ENCODE measurements at regions not wholly inside any gene's neighbourhood (a gene's known extent, or its start where the extent isn't known, plus 50 kb on each side); places are given as distances from the start of the nearest gene placed in this dataset.

GRCh38 chr7:347001-347590, 57.1 kb downstream of the FOXL3 start:
- FAIRE-seq (no peak), DNase-seq (ENCODE audit: low read depth, low spot score) (no peak)
- BruUV-seq (replicated peaks), result no TSS peak
- H3K4me3 ChIP-seq (replicated peaks in 1 of 3; ENCODE audit: insufficient read depth in 1 of 3, low read depth in 1 of 3, low read length in 3 of 3), result no peak overlapping the region
- no peak overlapping the region for H2AFZ ChIP-seq (ENCODE audit: low read depth, low read length)
- H3K9me1 ChIP-seq (replicated peaks; ENCODE audit: control insufficient read depth, extremely low read depth, insufficient read depth, low read length), result no peaks in the 10 kb centered on the region
- intact Hi-C loops (cut with micrococcal nuclease) (no loop called here), dilution Hi-C loops (cut with MboI; ENCODE audit: extremely low pct_ligation_motif_present, low sequenced_read_pairs) (no loop called here)
- no peaks in the 10 kb centered on the region for H3K9me3 ChIP-seq (replicated peaks; ENCODE audit: control insufficient read depth, insufficient read depth, low read length)
- no peaks in the 10 kb centered on the region for H3K79me2 ChIP-seq (ENCODE audit: control insufficient read depth, insufficient read depth, low read length)
- ChIA-PET CTCF (no interaction called here), POLR2A (no interaction called here)
- H3K4me2 ChIP-seq (ENCODE audit: insufficient read depth, low read length), result no peak overlapping the region
- no peaks in the 10 kb centered on the region for H3K27me3 ChIP-seq (ENCODE audit: control insufficient read depth in 2 of 2, insufficient read depth in 2 of 2, low read length in 2 of 2)
- TF ChIP-seq MYC (IDR thresholded peaks at IDR 0.05; ENCODE audit: low read depth, low read length), result no peak
- no peak for TF ChIP-seq JUN (IDR thresholded peaks at IDR 0.05; ENCODE audit: borderline replicate concordance, insufficient read depth, insufficient read length, low read depth)
- TF ChIP-seq POLR2A (IDR thresholded peaks at IDR 0.05; ENCODE audit: low read depth, low read length), result no peak
- TF ChIP-seq EZH2 (IDR thresholded peaks at IDR 0.05; ENCODE audit: borderline replicate concordance, low read depth, low read length, severe bottlenecking), result no peak
- no peak for TF ChIP-seq GATA2 (IDR thresholded peaks at IDR 0.05; ENCODE audit: insufficient read depth, insufficient read length, low read depth, low read length)
- TF ChIP-seq MAX (IDR thresholded peaks at IDR 0.05; ENCODE audit: insufficient read depth, insufficient read length), result no peak
- TF ChIP-seq CTCF (IDR thresholded peaks at IDR 0.05; ENCODE audit: extremely low read depth in 1 of 2, insufficient read depth in 1 of 2, low read depth in 1 of 2, low read length in 2 of 2), result no peak
- TF ChIP-seq POLR2AphosphoS5 (IDR thresholded peaks at IDR 0.05; ENCODE audit: insufficient read depth, low read depth, low read length), result no peak
- TF ChIP-seq FOS (IDR thresholded peaks at IDR 0.05; ENCODE audit: borderline replicate concordance, insufficient read depth, low read length), result no peak
- H3K36me3 ChIP-seq (ENCODE audit: control insufficient read depth in 2 of 2, extremely low read depth in 1 of 2, insufficient read depth in 2 of 2, low read length in 2 of 2), result no peaks in the 10 kb centered on the region
- H3K9ac ChIP-seq (replicated peaks; ENCODE audit: extremely low read depth, insufficient read depth, low read length), result no peak overlapping the region
- peaks cover 13% of the 10 kb centered on the region for H3K4me1 ChIP-seq (ENCODE audit: control insufficient read depth, extremely low read depth, insufficient read depth, low read length)
- no peaks in the 10 kb centered on the region for H4K20me1 ChIP-seq (replicated peaks; ENCODE audit: control insufficient read depth, extremely low read depth, insufficient read depth, low read length)
- H3K27ac ChIP-seq (ENCODE audit: insufficient read depth, low read depth, low read length), result no peak overlapping the region

Data from endothelial cell of umbilical vein (primary cell).